CD4-positive, alpha-beta T cell treated with Interleukin-15 for 1 hour (primary cell): ENCODE measurements at regions not wholly inside any gene's neighbourhood (a gene's known extent, or its start where the extent isn't known, plus 50 kb on each side); places are given as distances from the start of the nearest gene placed in this dataset.

ENCODE experiments used
- DNase-seq: peaks from one replicate; pipeline ENCODE4 v3.0.0-alpha.2; 2020

GRCh38 chr9:78606001-78606379 lies 309.1 kb downstream of the PSAT1 start:
- no peak for DNase-seq

DNA sequence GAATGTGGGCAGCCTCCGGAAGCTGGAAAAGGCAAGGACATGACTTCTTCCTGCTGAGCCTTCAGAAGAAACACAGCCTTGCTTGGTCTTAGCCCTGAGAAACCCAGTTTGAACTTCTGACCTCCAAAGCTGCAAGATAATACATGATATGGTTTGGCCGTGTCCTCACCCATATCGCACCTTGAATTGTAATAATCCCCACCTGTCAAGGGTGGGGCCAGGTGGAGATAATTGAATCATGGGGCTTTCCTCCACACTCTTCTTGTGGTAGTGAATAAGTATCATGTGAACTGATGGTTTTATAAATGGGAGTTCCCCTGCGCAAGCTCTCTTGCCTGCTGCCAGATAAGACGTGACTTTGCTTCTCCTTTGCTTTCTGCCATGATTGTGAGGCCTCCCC lies 310.9 kb downstream of the PSAT1 start:
- DNase-seq, result no peak

DNA sequence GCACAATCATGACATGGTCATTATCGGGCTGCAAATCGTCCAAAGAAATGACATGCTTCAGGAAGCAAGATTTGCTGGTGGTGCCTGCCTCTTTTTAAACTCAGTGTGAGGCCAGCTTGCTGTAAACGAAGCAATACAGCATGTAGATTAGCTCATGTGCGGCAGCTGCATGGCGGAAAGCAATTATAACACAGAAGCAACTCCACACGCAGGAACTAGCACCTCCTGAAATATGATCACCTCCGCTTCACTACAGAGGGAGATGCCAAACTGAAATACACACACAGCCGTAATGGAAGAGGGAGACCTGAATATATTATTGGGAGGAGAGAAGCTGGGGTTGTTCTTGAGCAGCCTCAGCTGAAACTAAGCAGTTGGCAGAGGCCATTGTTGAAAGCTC lies 312.5 kb downstream of the PSAT1 start:
- no peak for DNase-seq

- no peak for DNase-seq
These were observed 315.2 kb downstream of the PSAT1 start for GRCh38 chr9:78612091-78612490.

DNA sequence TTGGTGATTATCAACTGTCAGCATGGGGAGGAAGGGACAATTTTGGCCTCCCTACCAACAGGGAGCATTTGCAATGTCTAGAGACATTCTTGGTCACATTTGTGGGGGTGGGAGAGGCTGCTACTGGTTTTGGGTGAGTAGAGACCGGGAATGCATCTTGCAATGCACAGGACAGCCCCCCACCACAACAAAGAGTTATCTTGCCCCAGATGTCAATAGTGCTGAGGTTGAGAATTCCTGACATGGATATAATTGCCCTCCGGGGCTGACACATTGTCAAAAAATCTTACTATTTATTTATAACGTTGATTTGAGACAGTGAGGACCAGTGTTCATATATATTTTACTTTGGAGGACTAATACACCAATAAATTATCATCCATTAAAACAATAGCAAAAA lies 316.1 kb downstream of the PSAT1 start:
- DNase-seq, result no peak

GRCh38 chr9:78614892-78615291 lies 318.0 kb downstream of the PSAT1 start:
- DNase-seq, result no peak

DNA sequence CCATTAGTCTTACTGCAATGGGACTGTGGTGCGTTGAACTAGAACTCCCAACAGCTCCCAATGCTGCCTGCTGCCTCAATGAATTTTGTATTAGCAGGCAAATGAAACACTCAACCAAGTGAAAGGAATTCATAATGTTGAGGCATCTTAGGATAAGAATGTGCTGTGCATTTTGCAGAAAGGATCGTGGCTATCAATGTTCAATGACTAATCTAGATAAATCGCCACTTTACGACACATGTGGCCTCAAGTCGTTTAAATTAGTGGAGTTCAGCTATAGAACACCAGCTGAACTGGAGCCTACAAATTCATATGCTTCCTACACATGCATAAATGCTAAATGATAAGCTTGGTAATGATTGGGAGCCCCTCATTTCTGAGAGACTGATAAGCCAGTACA lies 318.4 kb downstream of the PSAT1 start:
- no peak for DNase-seq

DNA sequence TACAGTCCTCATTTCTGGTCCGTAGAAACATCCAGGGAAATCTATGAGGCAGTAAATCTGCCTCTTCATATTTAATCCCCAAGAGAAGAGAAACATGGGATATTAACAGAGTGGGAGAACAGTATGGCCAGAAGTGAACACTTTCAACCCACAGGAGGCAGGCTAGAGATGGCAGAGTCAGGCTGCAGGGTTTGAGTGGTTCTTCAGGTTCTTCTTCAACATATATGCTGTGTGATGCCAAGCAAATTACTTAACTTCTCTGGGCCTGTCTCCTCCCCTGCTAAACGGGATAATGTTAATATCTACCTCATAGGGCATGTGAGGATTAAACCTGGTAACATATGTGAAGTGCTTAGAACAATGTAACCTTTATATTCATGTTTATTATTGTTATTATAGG lies 321.8 kb downstream of the PSAT1 start:
- DNase-seq, result no peak

DNA sequence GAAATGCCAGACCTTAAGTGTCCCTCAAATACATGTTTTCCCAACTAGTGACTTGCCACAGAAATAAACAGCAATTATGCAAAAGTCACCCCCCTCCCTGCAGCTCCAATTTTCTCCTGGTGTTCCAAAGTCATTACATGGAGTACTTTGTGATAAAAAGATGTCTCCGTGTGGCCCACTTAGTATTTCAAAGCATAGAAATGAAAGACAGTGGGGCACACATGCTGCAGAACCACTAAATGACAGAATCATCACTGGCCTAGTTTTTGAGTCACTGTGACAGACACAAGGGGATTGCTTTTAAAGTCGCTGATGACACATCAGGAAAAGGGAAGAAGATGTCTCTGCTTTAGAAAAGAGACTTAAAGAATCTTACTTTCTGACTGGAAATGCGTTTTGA lies 323.4 kb downstream of the PSAT1 start:
- DNase-seq, result no peak

GRCh38 chr9:78620764-78621163 lies 323.8 kb downstream of the PSAT1 start:
- DNase-seq, result no peak

DNA sequence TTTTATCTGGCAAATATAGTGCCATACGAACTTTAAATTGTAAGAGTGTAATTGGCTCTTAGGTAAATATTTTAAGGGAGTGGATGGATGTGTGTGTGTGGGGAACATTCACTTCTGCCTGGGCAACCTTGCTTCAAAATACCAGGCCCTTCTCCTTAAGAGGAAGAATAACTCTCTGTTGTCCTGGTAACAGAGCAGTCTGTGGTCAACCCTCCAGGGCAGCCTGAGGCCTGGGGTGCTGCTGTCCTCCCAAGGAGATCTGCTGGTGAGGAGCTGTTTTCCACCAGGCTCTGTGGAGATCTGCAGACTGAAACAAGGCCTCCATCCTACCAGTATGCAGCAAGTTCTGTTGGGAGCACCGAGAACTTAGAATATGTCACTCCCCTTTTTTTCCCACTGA lies 325.2 kb downstream of the PSAT1 start:
- no peak for DNase-seq

DNA sequence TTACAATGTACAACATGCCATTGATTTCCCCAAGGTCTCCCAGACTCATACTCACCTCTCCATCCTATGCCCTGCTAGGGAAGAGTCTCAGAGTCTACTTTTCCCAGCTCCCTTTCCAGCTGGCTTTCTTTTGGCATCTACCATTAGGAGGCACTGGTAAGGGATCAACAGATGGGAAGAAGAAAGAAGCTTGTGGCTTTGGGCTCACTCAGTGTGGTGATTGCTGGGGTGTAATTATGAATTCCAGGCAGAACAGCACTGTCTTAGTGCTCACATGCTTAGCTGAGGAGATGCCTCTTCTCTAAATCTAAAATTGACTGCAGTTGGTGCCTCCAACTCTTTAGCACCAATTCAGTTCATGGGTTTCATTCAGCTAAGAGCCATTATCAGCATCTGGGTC lies 330.0 kb downstream of the PSAT1 start:
- no peak for DNase-seq

GRCh38 chr9:78630966-78631365 lies 334.0 kb downstream of the PSAT1 start:
- DNase-seq, result no peak

DNA sequence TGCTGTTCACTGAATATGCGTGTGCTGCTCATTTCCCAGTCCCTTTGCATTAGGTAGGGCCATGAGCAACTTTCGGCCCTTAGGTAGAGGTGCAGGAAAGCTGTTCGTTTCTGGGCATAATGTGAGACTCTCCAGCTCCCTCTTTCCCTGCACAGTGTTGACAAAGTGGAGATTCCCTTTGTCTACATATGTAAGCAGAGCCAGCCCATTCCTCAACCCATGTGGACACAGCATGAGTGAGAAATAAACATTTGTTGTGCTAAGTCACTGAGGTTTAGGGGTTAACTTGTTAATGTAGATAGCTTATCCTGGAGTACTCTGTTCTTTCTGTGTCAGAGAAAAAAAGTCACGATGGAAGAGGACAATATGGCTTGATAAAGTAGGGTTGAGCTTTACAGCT lies 343.8 kb downstream of the PSAT1 start:
- DNase-seq, result no peak

DNA sequence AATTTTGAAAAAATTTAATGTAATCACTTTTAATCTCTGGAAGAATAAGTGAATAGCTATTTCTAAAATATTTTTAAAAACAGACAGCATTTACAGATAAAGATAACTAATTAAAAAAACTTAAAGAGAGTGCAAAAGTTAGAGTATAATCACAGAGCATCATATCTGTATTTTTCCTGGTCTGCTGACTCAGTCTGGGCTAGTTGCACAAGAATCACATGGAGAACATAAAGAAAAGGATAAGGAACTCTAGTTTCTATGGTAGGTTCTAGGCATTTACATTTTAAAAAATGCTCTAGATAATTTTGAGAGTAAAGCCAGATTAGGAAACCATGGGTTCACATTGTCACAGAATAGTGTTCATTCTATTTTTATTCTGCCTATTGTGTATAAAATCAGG lies 347.4 kb downstream of the PSAT1 start:
- no peak for DNase-seq

DNA sequence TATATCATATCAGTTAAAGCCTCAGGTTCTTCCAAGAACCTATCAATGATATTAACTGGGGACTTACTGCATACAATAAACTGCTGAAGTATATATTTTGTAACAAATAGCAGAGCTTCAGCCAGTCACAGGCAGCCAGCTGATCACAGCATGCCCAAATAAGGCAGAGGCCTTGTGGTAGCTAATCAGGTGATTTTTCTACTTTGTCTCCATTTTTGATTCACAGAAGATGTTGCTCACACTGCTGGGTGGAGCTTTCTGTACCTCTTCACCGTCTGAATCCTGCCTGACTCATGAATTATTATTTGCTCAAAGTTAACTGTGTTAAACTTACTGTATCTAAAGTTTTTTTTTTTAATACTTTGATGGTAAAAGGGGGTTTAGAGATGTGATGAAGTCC lies 357.4 kb downstream of the PSAT1 start:
- DNase-seq, result no peak

DNA sequence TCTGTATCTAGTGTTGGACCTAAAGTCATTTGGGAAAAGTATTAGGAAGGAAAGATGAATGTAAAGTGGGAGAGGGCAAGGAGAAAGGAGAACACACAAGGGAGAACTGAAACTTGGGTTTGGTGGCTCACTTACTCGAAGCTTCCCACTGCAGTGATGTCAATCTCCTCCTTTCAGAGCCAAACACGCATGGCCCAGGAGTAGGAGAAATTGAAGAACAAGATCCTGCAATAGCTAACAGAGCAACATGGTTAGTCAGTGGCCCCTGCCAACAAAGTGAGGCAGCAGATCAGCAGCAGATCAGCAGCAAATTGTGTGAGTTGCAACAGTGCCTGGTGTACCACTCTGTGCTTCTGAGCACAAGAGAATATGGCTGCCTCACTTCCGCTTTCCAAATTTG lies 366.4 kb downstream of the PSAT1 start:
- DNase-seq, result no peak

- DNase-seq, result no peak
These were observed 367.4 kb downstream of the PSAT1 start for GRCh38 chr9:78664370-78664769.

DNA sequence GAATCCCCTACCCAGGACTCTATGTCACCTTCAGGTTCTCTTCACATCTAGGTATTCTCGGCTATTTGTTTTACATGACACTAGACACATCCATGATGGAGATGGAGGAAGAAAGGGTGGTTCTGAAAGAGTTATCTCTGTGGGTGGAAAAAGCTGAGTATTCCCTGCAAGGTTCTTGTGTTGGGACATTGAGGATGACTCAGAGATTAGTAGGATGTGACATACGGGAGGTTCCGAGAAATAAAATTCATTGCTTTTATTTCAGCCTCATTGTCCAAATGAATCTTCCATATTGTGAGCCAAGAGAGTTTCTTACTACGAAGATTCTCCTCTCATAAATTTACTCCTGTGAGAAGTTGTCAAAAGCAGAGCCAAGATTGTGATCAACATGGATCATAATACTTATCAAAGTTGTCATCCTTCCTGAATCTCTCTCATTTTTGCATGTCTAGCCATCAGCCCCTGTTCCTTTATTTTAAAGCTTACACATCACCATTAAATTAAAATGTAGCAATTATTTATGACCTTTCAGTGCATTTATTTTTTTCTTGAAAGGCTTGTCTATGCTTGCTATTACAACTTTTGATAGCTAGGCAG lies 370.0 kb downstream of the PSAT1 start:
- DNase-seq, result no peak

- no peak for DNase-seq
These were observed 371.4 kb downstream of the PSAT1 start for GRCh38 chr9:78668148-78668832.

GRCh38 chr9:78669591-78669990 lies 372.7 kb downstream of the PSAT1 start:
- DNase-seq, result no peak

- DNase-seq, result no peak
These were observed 374.9 kb downstream of the PSAT1 start for GRCh38 chr9:78671785-78672184.

DNA sequence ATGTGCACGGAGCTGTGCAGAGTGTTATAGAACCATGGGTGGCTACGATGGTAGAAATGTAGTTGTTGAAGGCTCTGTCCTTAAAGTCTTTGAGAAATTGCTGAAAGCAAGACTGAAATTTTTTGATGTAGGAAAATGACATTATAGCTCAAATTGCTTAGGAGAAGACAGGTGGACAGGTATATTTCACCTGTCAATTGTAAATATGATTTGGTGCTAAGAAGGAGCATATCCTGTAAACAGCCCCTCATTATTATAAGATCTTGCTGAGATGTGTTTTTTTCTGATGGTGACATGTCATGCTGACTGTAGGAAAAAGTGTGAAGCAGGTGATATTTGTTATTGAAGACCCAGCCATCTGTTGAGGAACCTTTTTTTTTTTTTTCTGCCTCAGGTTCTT lies 377.9 kb downstream of the PSAT1 start:
- no peak for DNase-seq

DNA sequence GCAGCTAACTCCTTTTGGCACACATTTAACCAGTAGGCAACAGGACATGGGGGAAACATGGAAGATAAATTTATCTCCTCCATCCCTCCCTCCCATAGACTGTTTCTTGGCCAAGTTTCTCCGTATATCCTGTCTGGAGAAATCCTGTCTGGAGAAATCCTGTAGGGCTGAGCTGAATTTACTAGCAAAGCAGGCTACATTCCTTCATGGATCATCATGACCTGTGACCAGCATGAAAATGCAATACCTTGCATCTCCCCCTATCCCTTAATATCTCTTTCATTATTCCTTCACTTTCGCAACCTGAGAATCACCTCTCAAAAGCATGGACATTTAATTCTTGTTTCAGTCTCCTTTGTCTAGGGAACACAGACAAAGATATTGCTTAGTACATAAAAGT lies 379.1 kb downstream of the PSAT1 start:
- DNase-seq, result no peak

GRCh38 chr9:78676623-78677022 lies 379.7 kb downstream of the PSAT1 start:
- DNase-seq, result no peak
